Mesendoderm (in vitro differentiated cells): ENCODE measurements at regions not wholly inside any gene's neighbourhood (a gene's known extent, or its start where the extent isn't known, plus 50 kb on each side); places are given as distances from the start of the nearest gene placed in this dataset.

ENCODE experiments used
- DNase-seq: peaks from one replicate; pipeline ENCODE4 v3.0.0; 2013
- H2AK5ac ChIP-seq: 2 replicates; pipeline ENCODE4 v1.6.1; 2013; ENCODE audit warnings: low read length, inconsistent platforms
- H2BK120ac ChIP-seq: 2 replicates; pipeline ENCODE4 v1.6.1; 2013; ENCODE audit warnings: low read depth, mild to moderate bottlenecking, low read length, moderate library complexity, mixed read lengths
- H2BK15ac ChIP-seq: replicated peaks from 2 replicates; pipeline ENCODE4 v1.6.1; 2013; ENCODE audit warnings: low read depth, mild to moderate bottlenecking, moderate library complexity
- H2BK5ac ChIP-seq: 2 replicates; pipeline ENCODE4 v1.6.1; 2013; ENCODE audit warnings: low read length, inconsistent platforms
- H3K18ac ChIP-seq: 2 replicates; pipeline ENCODE4 v1.6.1; 2013; ENCODE audit warnings: mild to moderate bottlenecking, low read length, mixed read lengths
- H3K23ac ChIP-seq: one replicate; pipeline ENCODE4 v1.6.1; 2013; ENCODE audit warnings: low read length
- H3K27ac ChIP-seq: 2 replicates; pipeline ENCODE4 v1.5.1; 2013; ENCODE audit warnings: low read depth, mild to moderate bottlenecking, inconsistent platforms, low read length, moderate library complexity
- H3K27me3 ChIP-seq: 2 replicates; pipeline ENCODE4 v1.6.1; 2013; ENCODE audit warnings: low read length, control low read depth, mild to moderate bottlenecking, inconsistent platforms; ENCODE audit not compliant: insufficient read depth, poor library complexity
- H3K36me3 ChIP-seq: 2 replicates; pipeline ENCODE4 v1.6.1; 2013; ENCODE audit warnings: low read length, inconsistent platforms; ENCODE audit not compliant: control insufficient read depth, insufficient read depth
- H3K4ac ChIP-seq: one replicate; pipeline ENCODE4 v1.6.1; 2013; ENCODE audit warnings: low read depth, mild to moderate bottlenecking, low read length, moderate library complexity
- H3K4me1 ChIP-seq: 2 replicates; pipeline ENCODE4 v1.6.1; 2013; ENCODE audit warnings: low read depth, low read length, inconsistent platforms; ENCODE audit not compliant: control insufficient read depth
- H3K4me2 ChIP-seq: 2 replicates; pipeline ENCODE4 v1.6.1; 2013; ENCODE audit warnings: low read length
- H3K4me3 ChIP-seq: 2 replicates; pipeline ENCODE4 v1.5.1; 2013; ENCODE audit warnings: mild to moderate bottlenecking, low read length
- H3K56ac ChIP-seq: one replicate; pipeline ENCODE4 v1.6.1; 2013; ENCODE audit warnings: low read length
- H3K79me1 ChIP-seq: 2 replicates; pipeline ENCODE4 v1.6.1; 2013; ENCODE audit warnings: low read length, inconsistent platforms
- H3K79me2 ChIP-seq: 2 replicates; pipeline ENCODE4 v1.6.1; 2013; ENCODE audit warnings: mild to moderate bottlenecking, low read length; ENCODE audit not compliant: control insufficient read depth, insufficient read depth
- H3K9ac ChIP-seq: 2 replicates; pipeline ENCODE4 v1.6.1; 2013; ENCODE audit warnings: low read length, inconsistent platforms
- H4K5ac ChIP-seq: one replicate; pipeline ENCODE4 v1.6.1; 2013; ENCODE audit warnings: low read length
- H4K8ac ChIP-seq: one replicate; pipeline ENCODE4 v1.6.1; 2013; ENCODE audit warnings: low read depth, mild to moderate bottlenecking, control low read depth, low read length, moderate library complexity
- WGBS: extraction: QIAGEN DNeasy Blood & Tissue Kit; methylation state at CpG from one replicate; pipeline ENCODE4 v1.1.7; 2013; ENCODE audit warnings: low lambda C conversion rate, missing lambda C conversion rate; ENCODE audit not compliant: insufficient coverage; ENCODE audit errors: extremely low coverage; 5-methylcytosine and 5-hydroxymethylcytosine counted together

DNA sequence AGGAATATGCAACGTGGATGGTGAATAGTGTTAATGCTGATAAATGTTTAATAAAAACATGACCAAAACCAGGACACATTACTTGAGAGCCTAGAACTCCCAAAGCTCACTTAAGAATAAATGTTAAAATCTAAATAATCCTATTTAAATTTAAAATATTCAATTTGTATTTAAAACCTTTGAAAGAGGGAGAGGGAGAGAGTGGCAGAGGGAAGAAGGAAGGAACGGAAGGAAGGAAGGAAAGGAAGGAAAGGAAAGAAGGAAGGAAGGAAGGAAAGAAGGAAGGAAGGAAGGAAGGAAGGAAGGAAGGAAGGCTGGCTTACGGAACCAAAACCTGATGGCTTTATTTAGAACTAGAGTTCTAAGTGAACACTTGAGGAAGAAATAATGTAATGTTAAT, 324.1 kb upstream of the SYT4 start:
- H3K79me1 ChIP-seq = no peaks in the 10 kb centered on the region
- no peak overlapping the region for H3K56ac ChIP-seq
- no peak overlapping the region for H2BK15ac ChIP-seq
- H3K4me3 ChIP-seq = no peak overlapping the region
- no peak overlapping the region for H4K8ac ChIP-seq
- no peaks in the 10 kb centered on the region for H3K4me1 ChIP-seq
- no peaks in the 10 kb centered on the region for H3K27me3 ChIP-seq
- no peak overlapping the region for H3K23ac ChIP-seq
- no peak overlapping the region for H2BK5ac ChIP-seq
- WGBS = no CpG with 5 or more reads among the region's 3 CpGs
- no peak for DNase-seq
- H3K9ac ChIP-seq = no peak overlapping the region
- H4K5ac ChIP-seq = no peak overlapping the region
- H3K4ac ChIP-seq = no peak overlapping the region
- no peak overlapping the region for H3K4me2 ChIP-seq
- H2BK120ac ChIP-seq = no peak overlapping the region
- no peak overlapping the region for H3K27ac ChIP-seq
- no peaks in the 10 kb centered on the region for H3K36me3 ChIP-seq
- no peaks in the 10 kb centered on the region for H3K79me2 ChIP-seq
- no peak overlapping the region for H2AK5ac ChIP-seq
- H3K18ac ChIP-seq = no peak overlapping the region

DNA sequence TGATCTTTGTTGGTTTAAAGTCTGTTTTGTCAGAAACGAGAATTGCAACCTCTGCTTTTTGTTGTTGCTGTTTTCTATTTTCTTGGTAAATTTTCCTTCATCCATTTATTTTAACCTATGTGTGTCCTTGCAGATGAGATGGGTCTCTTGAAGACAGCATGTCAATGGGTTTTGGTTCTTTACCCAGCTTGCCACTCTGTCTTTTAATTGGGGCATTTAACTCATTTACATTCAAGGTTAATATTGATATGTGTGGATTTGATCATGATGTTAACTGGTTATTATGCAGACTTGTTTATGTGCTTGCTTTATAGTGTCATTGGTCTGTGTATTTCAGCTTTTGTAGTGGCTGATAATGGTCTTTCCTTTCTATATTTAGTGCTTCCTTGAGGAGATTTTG, 327.9 kb upstream of the SYT4 start:
- Histone ChIP-seq H3K79me1 (no peaks in the 10 kb centered on the region), H2AK5ac (no peak overlapping the region), H4K8ac (no peak overlapping the region), H3K79me2 (no peaks in the 10 kb centered on the region), H3K4ac (no peak overlapping the region), H4K5ac (no peak overlapping the region), H3K23ac (no peak overlapping the region), H3K4me2 (no peak overlapping the region), H2BK5ac (no peak overlapping the region), H3K4me1 (no peaks in the 10 kb centered on the region), H3K18ac (no peak overlapping the region), H3K27me3 (no peaks in the 10 kb centered on the region), H3K36me3 (no peaks in the 10 kb centered on the region), H2BK120ac (no peak overlapping the region), H3K27ac (no peak overlapping the region), H2BK15ac (no peak overlapping the region), H3K9ac (no peak overlapping the region), H3K4me3 (no peak overlapping the region), H3K56ac (no peak overlapping the region)
- no CpG with 5 or more reads among the region's 1 CpG for WGBS
- no peak for DNase-seq

DNA sequence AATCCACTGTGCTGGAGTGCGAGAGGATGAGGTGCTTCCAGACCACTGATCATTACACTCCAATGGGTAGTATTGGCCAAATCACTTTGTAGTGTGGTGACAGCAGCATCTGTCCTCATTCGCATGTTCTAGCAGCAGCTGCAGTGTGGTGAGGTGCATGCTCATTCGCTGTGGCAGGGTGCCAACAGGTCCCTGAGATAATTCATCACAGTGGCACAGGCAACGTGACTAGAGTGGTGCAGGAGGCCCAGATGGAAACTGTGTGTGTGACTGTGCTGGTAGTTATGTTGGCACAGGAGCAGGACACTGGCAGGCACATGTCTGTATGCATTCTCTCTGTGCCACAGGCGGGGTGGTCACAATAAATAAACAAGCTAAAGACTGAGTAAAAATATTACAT, 329.5 kb upstream of the SYT4 start:
- no peak overlapping the region for H2BK5ac ChIP-seq
- no peak overlapping the region for H3K4me3 ChIP-seq
- H3K9ac ChIP-seq = no peak overlapping the region
- no CpG with 5 or more reads among the region's 5 CpGs for whole genome bisulfite sequencing
- H4K5ac ChIP-seq = no peak overlapping the region
- H3K79me1 ChIP-seq = no peaks in the 10 kb centered on the region
- H3K56ac ChIP-seq = no peak overlapping the region
- H3K27me3 ChIP-seq = no peaks in the 10 kb centered on the region
- H4K8ac ChIP-seq = no peak overlapping the region
- no peak overlapping the region for H3K18ac ChIP-seq
- H2BK120ac ChIP-seq = no peak overlapping the region
- H3K4ac ChIP-seq = no peak overlapping the region
- H3K4me2 ChIP-seq = no peak overlapping the region
- no peaks in the 10 kb centered on the region for H3K36me3 ChIP-seq
- H2BK15ac ChIP-seq = no peak overlapping the region
- H3K79me2 ChIP-seq = no peaks in the 10 kb centered on the region
- DNase-seq = no peak
- no peak overlapping the region for H3K27ac ChIP-seq
- no peak overlapping the region for H3K23ac ChIP-seq
- no peak overlapping the region for H2AK5ac ChIP-seq
- H3K4me1 ChIP-seq = no peaks in the 10 kb centered on the region

DNA sequence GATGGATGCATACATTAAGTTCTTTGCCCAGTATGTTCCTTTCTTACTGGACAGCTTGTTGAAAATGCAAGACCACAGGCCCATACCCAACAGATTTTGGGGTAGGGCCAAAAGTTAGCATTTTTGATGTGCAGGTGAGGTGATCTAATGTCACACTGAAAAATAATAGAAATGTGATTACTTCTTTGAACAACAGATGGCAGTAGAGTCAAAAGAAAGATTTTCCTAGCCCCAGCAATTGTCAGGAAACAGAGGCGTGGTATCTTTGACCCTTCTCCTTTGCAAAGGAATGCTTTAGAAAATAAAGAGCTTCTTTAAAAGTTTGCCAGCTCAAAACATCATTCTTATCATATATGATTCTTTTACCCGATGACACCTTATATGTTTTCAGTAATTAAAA, 343.6 kb upstream of the SYT4 start:
- Histone ChIP-seq H4K5ac (no peak overlapping the region), H3K79me1 (no peaks in the 10 kb centered on the region), H3K4me3 (no peak overlapping the region), H4K8ac (no peak overlapping the region), H3K27ac (no peak overlapping the region), H3K9ac (no peak overlapping the region), H3K56ac (no peak overlapping the region), H3K4ac (no peak overlapping the region), H3K18ac (no peak overlapping the region), H2BK15ac (no peak overlapping the region), H3K4me1 (no peaks in the 10 kb centered on the region), H3K27me3 (no peaks in the 10 kb centered on the region), H3K36me3 (no peaks in the 10 kb centered on the region), H3K23ac (no peak overlapping the region), H3K4me2 (no peak overlapping the region), H2AK5ac (no peak overlapping the region), H3K79me2 (no peaks in the 10 kb centered on the region), H2BK120ac (no peak overlapping the region), H2BK5ac (no peak overlapping the region)
- WGBS = 100% methylated on average over 1 of the region's 2 CpGs
- peak; percentile 52 for DNase-seq

DNA sequence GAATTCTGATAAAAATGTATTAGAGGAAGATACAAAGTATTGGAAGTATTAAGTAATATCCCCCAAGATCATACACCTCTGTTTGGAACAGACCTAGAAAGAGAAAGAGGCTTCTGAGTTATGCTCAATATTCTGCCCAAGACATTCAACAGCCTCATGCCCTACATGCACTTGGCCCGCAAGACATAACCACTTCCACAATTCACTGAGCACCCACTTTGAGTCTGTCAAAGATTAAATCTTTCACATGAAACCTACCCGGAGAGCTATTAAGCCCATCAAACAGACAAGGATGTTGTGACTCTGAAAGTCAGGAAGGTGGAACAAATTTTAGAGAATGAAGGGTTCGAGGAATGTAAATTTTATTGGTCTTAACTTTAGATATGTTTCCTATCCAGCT, 344.7 kb upstream of the SYT4 start:
- H3K4me3 ChIP-seq = no peak overlapping the region
- no peak overlapping the region for H4K8ac ChIP-seq
- H3K27me3 ChIP-seq = no peaks in the 10 kb centered on the region
- no CpG with 5 or more reads among the region's 3 CpGs for WGBS
- no peaks in the 10 kb centered on the region for H3K4me1 ChIP-seq
- no peak overlapping the region for H2BK5ac ChIP-seq
- H4K5ac ChIP-seq = no peak overlapping the region
- H3K4me2 ChIP-seq = no peak overlapping the region
- no peaks in the 10 kb centered on the region for H3K79me1 ChIP-seq
- H3K79me2 ChIP-seq = no peaks in the 10 kb centered on the region
- no peak overlapping the region for H3K9ac ChIP-seq
- H2BK120ac ChIP-seq = no peak overlapping the region
- H3K18ac ChIP-seq = no peak overlapping the region
- no peak overlapping the region for H2AK5ac ChIP-seq
- H3K23ac ChIP-seq = no peak overlapping the region
- no peak overlapping the region for H2BK15ac ChIP-seq
- no peak overlapping the region for H3K4ac ChIP-seq
- no peak overlapping the region for H3K27ac ChIP-seq
- DNase-seq = no peak
- no peaks in the 10 kb centered on the region for H3K36me3 ChIP-seq
- no peak overlapping the region for H3K56ac ChIP-seq

DNA sequence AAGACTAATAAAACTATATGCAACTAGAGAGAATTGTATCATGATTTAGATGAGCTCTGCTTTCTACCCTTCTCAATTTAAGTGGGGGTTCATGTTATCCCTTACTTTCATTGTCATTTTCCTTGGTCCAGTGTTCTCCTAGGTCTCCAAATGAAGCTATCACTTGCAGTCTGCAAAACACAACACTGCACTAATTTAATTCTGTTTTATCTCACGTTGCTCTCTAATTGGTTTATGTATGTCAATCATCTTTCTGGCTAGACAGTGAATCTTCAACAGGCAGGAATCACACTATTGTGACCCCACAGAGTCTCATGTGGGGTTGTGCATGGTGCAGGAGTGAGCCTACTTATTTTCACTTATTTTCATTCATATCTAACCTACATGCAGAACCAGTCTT, 348.3 kb upstream of the SYT4 start:
- H3K4me3 ChIP-seq = no peak overlapping the region
- H2BK120ac ChIP-seq = no peak overlapping the region
- no peaks in the 10 kb centered on the region for H3K4me1 ChIP-seq
- no peak overlapping the region for H3K9ac ChIP-seq
- no peak overlapping the region for H3K23ac ChIP-seq
- H3K18ac ChIP-seq = no peak overlapping the region
- H3K56ac ChIP-seq = no peak overlapping the region
- H4K5ac ChIP-seq = no peak overlapping the region
- H3K27ac ChIP-seq = no peak overlapping the region
- H2AK5ac ChIP-seq = no peak overlapping the region
- H2BK15ac ChIP-seq = no peak overlapping the region
- no peaks in the 10 kb centered on the region for H3K27me3 ChIP-seq
- H2BK5ac ChIP-seq = no peak overlapping the region
- no peaks in the 10 kb centered on the region for H3K79me1 ChIP-seq
- H3K4ac ChIP-seq = no peak overlapping the region
- no peak overlapping the region for H3K4me2 ChIP-seq
- WGBS = no CpG with 5 or more reads among the region's 1 CpG
- no peak overlapping the region for H4K8ac ChIP-seq
- no peaks in the 10 kb centered on the region for H3K36me3 ChIP-seq
- DNase-seq = no peak
- no peaks in the 10 kb centered on the region for H3K79me2 ChIP-seq
